ENCODE measurements at regions not wholly inside any gene's neighbourhood (a gene's known extent, or its start where the extent isn't known, plus 50 kb on each side); places are given as distances from the start of the nearest gene placed in this dataset.
A peak's percentile ranks its signal among the peaks of the same experiment; 100 is the strongest.
"Not testable (repeated sequence)": the region's sequence is repeated elsewhere in the genome, so short reads cannot be mapped to it uniquely, and the experiment has no call there.

DNA sequence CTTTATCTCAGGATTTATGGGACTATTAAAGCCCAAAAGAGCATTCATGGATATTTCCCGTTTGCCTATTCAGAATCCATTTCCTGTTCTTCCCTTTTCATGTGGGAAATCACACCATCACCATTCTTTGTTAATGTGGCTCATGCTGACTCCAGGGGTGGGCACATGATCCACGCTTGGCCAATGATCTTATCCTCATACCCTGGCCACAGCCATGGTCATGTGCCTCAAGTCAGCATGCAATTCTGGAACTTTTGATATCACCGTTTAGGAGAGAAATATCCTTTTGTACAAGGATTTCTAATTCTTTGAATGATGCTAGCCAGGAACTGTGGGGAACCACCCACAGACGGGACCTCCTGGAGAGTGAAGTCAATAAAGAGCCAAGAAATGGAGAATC is 272.2 kb downstream of the PRELID2 start:
- no peak for DNase-seq

DNA sequence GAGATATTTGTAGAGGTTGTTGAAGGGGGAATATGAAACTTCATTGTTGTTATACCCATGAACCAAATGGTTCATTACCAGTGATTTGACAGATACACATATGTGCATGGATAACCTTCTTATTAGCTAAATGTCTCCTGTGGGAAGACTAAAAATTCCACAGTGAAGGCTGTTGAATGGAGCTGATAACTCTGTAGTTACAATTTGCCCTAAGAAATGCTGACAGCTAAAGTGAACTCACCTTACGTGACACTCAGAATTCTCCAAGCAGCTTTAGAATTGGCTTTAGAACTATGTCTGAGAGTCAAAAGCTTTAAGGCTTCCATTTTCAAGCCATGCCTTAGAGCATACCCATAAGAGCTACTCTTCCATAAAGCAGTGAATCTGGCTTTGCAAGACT is 276.9 kb downstream of the PRELID2 start:
- DNase-seq: no peak

DNA sequence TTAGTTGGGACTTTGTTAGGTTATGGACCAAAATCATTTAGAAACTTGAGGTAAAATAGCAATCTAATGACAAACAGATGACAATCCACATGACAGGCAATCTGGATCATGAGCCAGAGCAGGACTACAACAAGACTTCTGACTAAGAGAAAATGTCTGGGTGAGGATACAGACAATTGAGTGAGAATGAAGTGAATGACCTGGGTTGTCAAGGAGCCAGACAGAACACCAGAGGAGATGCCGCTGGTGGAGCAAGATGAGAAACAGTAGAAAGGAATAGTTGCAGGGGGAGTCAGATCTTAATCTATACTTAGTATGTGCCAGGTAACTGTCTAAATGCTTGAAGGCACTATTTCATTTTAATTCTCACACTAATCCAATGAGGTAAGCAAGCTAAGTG is 277.8 kb downstream of the PRELID2 start:
- no peak for DNase-seq

- peak in 3 of 14 donors; percentile 0 to 25 (median 0) for DNase-seq
Observed at GRCh38 chr5:145554399-145554798, 280.7 kb downstream of the PRELID2 start.

- no peak for DNase-seq
Observed at GRCh38 chr5:145553177-145553576, 282.0 kb downstream of the PRELID2 start.

GRCh38 chr5:145551714-145552113 is 283.4 kb downstream of the PRELID2 start:
- no peak for DNase-seq

DNA sequence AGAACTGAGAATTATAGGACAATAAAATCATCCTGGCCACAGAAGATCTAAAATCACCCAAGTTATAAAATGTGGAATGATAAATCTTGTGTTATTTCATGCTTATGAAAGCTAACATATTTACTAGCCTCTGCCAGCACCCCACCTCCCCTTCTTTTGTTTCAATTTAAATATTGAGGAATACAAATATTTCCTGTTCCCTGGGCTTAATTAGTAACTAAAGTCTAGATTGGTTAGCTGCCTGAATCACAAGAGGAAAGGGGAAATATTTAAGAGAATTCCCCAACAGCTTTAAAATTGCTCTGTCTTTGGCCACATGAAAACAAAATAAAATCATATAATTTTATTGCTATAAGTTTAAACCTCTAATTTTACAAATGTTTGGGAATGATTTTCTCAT is 287.0 kb downstream of the PRELID2 start:
- DNase-seq: no peak

GRCh38 chr5:145544401-145544800 is 290.7 kb downstream of the PRELID2 start:
- DNase-seq: no peak

DNA sequence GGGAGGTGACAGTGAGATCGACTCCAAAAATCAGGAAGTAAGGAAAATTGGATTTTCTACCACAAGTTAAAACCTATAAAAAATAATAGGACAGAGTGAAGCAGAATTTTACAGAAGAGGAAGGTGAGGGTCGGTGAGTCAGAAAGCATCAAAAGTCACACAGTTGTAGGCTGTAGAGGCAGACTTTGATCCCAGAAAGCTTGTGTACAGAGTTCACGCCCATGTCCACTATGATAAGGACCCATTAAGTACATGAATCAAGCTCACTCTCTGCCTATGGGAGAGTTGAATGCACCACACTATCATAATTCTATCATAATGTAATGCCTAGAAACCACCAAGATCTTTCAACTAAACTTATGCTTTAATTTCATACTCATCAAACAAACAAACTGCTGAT is 291.2 kb downstream of the PRELID2 start:
- no peak for DNase-seq

- DNase-seq: no peak
Observed at GRCh38 chr5:145540375-145540774, 294.8 kb downstream of the PRELID2 start.

- no peak for DNase-seq
Observed at GRCh38 chr5:145539201-145539600, 295.9 kb downstream of the PRELID2 start.

DNA sequence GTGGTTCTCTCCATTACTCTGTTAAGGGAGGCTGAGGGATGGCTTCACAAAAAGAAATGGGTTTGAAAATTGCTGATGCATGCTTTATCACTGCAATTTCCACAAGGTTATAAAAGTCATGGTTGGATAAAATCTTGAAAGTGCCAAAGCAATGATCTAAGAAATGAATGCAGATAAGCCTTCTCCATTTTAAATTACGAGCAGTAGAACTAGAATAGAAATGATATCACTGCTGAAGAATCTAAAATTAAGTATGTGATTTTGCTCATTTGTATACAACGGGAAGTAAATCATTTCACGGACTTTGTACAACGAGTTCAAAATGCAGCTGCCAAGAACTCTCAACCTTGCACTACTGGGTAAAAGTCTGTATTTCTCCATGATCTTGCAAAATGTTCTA is 299.0 kb downstream of the PRELID2 start:
- DNase-seq: no peak

GRCh38 chr5:145531038-145531734 is 304.0 kb downstream of the PRELID2 start:
- DNase-seq: no peak

DNA sequence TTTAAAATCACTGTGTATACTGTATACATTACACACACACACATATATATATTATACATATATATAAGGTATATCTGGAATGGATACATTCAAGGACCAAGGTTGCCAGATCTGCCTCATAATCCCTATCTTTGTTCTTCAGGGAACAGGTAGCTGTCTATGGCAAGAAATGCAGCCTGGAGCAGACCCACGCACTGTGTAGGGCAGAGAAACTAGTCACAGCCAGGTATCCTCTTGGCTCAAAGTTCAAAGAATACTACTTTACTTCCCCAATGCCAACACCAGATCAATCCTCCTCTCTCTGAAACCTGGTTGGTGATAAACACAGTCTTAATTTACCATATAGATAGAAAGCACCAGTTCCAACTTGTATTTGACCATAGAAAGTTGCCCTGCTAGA is 313.6 kb downstream of the PRELID2 start:
- DNase-seq: no peak

GRCh38 chr5:145521066-145521465 is 314.1 kb downstream of the PRELID2 start:
- DNase-seq: no peak

- DNase-seq: no peak
Observed at GRCh38 chr5:145520335-145520734, 314.8 kb downstream of the PRELID2 start.

- DNase-seq: not testable (repeated sequence)
Observed at GRCh38 chr5:145517588-145517987, 317.6 kb downstream of the PRELID2 start.

GRCh38 chr5:145511351-145511750 is 323.8 kb downstream of the PRELID2 start:
- no peak for DNase-seq

GRCh38 chr5:145510769-145511168 is 324.4 kb downstream of the PRELID2 start:
- DNase-seq: no peak

- no peak for DNase-seq
Observed at GRCh38 chr5:145510324-145510723, 324.8 kb downstream of the PRELID2 start.

DNA sequence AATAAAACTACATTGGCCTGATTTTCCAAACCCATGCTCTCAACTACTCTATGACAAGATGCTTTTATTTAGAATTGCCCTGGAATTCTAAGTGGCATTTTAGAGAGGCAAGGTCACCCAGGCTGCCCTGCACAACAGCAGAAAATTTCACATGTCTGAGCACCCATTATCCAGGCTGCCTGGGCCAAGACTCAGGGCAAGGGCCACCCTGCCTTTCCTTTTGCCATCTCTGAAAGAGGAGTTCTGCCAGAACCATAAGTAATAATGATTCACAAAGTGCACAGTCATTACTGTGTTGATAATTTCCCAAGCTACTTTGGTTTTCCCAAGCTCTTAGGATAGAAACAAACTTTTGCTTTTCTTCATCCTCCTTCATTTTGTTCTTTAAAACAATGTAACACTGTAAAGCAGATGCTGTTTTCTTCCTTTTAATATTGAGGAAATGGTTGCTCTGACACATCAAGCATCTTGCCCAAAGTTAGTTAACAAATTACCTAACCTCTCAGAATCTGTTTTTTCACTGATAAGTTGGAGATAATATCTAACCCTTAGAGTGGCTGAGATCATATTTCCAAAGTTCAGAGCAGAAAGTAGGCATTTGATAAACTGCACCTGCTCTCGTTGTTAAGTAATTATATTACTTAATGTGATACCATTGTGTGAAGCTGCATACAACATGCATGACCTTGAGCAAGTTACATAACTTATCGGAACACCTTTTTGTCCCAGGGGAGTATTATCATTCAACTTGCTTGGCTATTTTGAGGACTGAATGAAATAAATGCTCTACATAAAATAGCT is 325.6 kb downstream of the PRELID2 start:
- DNase-seq: no peak

DNA sequence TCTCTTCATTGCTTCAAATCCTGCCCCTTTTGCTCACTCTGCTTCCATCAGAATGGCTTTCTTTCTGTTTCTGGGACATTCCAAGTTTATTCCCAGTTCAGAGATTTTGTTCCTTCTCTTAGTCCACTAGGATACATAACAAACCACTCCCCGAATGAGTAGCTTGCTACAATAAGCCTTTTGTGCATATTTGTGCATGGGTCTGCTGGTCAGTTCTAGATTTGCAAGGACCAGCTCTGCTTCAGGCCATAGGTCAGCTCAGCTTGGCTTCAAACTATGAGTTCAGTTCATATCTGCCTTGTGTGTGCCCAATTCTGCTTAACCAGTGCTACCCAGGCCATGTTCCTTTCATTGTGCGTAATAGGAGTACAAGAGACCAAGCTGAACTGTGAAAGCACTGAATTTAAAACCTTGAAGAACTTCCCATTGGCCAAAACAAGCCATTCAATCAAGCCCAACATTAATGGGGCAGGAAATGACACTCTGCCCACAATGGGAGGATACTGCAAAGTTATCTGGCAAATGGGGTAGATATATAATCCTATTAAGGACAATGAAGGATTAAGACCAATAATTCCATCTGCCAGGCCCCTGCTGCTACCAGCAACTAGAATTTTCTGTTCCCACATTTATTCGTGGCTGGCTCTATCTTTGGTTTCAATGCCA is 328.8 kb downstream of the PRELID2 start:
- no peak for DNase-seq

DNA sequence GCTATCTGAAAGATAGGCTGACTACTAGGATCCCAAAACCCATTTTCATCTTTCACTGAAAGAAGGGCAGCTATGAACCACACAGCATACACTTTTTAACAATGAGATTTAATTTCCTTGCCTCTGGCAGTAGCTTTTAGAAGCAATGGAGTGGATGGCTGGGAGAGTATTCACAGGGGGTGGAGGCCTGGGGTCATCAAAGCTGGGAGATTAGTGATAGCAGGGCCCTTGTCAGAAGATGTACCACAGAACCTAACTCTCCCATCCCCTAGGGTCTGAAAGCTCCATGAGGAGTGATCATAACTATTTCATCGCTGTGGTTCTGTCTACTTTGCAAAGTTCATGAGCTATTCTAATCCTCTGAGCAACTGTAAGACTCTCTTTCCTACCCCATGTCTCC is 332.2 kb downstream of the PRELID2 start:
- DNase-seq: no peak

DNA sequence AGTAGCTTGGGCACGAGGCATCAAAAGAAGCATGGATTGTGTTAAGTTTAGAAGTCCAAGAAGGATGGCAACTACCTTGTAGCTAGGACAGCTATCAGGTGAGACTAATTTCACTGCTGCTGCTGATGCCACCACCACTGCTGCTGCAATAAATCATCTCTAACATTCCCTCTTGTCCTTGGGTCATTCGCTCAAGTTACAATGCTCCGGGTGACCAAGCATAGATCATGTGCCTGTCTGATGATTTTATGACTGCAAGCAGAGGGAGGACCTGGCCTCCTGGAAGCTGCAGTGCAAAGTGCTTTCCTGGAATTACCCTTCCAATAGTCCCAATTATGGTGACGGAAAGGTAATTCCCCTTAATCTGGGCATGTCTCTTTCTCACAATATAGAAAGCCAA is 334.4 kb downstream of the PRELID2 start:
- no peak for DNase-seq
